GM12891 (cell line): ENCODE measurements at regions not wholly inside any gene's neighbourhood (a gene's known extent, or its start where the extent isn't known, plus 50 kb on each side); places are given as distances from the start of the nearest gene placed in this dataset.

Experiments used
- PAX5 ChIP-seq: IDR thresholded peaks from 2 replicates; pipeline ENCODE4 v1.6.1; 2011; ENCODE audit warnings: low read length, moderate library complexity, mild to moderate bottlenecking; ENCODE audit not compliant: insufficient read depth, severe bottlenecking
- POLR2A ChIP-seq: IDR thresholded peaks from 2 replicates; pipeline ENCODE4 v1.6.1; 2011; ENCODE audit warnings: low read depth, low read length, control low read depth
- POLR2AphosphoS5 ChIP-seq: IDR thresholded peaks from 2 replicates; pipeline ENCODE4 v1.6.1; 2011; ENCODE audit warnings: low read depth, low read length, control low read depth
- POU2F2 ChIP-seq: IDR thresholded peaks from 2 replicates; pipeline ENCODE4 v1.6.1; 2011; ENCODE audit warnings: low read depth, mild to moderate bottlenecking, control low read depth, low read length, moderate library complexity
- SPI1 ChIP-seq: IDR thresholded peaks from 2 replicates; pipeline ENCODE4 v1.6.1; 2011; ENCODE audit warnings: low read depth, low read length, control low read depth
- TAF1 ChIP-seq: IDR thresholded peaks from 2 replicates; pipeline ENCODE4 v1.6.1; 2011; ENCODE audit warnings: low read depth, low read length, control low read depth

DNA sequence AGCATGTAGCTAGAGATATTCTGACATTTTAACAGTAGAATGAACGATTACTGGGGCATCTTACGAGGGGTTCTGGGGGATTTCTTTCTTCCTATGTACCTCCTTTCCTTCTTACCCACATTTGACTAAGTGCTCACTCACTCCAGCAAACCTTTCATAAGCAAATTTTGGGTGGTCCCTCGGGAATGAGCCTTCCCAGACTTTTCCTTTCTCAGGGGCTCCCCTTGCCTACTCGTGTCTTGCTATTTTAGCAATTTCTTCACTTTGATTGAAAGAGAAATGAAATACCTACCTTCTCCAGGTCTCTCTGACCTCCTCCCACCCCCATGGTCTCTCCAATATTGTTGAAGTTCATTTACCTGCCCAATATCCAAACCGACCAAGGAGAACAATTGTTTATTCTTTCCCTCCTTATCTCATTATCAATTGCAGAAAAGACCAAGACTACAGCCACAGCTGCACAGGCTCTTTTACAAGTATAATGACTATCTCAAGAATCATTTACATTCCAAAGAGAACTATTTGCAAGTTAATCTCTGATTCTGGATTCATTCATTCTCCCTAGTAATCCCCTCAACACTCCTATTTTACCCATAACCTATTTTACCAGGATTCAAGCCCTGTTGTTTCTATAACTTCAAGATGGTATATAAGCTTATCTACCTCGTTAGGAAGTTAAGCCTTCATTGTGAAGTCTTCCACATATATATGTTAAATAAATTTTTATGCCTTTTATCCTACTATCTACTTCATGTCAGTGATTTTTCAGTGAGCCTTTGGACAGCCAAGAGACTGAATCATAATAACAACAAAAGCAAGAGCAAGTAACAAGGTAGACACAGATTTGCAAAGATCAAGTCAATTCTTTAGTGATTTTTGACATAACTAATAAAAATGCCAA is 480.6 kb downstream of the IPMK start:
- TF ChIP-seq POLR2AphosphoS5 (no peak), POLR2A (no peak), SPI1 (no peak), TAF1 (no peak), PAX5 (no peak), POU2F2 (no peak)
